ENCODE measurements at regions not wholly inside any gene's neighbourhood (a gene's known extent, or its start where the extent isn't known, plus 50 kb on each side); places are given as distances from the start of the nearest gene placed in this dataset.

DNA sequence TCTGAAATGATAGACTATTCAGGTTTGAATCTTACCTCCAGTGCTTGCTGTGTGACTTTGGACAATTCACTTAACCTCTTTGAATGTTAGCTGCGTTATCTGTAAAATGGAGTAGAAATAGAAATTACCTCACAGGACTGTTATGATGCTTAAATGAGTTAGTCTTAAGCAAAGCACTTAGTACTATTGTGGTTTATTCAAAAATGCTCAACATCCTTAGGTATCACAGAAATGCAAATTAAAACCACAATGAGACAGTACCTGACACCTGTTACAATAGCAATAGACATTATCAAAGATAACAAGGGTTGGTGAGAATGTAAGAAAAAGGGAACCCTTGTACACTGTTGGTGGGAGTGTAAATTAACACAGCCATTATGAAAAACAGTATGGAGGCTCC, 77.6 kb upstream of the FREM1 start:
- Histone ChIP-seq H3K27me3 (replicated peaks) (no peaks in the 10 kb centered on the region), H3K27ac (no peak overlapping the region), H3K36me3 (replicated peaks) (no peaks in the 10 kb centered on the region), H3K4me3 (ENCODE audit: low read depth, low read length) (no peak overlapping the region)
- TF ChIP-seq, protein P1, sequence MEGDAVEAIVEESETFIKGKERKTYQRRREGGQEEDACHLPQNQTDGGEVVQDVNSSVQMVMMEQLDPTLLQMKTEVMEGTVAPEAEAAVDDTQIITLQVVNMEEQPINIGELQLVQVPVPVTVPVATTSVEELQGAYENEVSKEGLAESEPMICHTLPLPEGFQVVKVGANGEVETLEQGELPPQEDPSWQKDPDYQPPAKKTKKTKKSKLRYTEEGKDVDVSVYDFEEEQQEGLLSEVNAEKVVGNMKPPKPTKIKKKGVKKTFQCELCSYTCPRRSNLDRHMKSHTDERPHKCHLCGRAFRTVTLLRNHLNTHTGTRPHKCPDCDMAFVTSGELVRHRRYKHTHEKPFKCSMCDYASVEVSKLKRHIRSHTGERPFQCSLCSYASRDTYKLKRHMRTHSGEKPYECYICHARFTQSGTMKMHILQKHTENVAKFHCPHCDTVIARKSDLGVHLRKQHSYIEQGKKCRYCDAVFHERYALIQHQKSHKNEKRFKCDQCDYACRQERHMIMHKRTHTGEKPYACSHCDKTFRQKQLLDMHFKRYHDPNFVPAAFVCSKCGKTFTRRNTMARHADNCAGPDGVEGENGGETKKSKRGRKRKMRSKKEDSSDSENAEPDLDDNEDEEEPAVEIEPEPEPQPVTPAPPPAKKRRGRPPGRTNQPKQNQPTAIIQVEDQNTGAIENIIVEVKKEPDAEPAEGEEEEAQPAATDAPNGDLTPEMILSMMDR (IDR thresholded peaks at IDR 0.05; ENCODE audit: low read depth, low read length, missing control alignments): no peak
- in situ Hi-C loops (cut with HindIII; ENCODE audit: low pct_ligation_motif_present, low sequenced_read_pairs): no loop called here
- no peak for DNase-seq

DNA sequence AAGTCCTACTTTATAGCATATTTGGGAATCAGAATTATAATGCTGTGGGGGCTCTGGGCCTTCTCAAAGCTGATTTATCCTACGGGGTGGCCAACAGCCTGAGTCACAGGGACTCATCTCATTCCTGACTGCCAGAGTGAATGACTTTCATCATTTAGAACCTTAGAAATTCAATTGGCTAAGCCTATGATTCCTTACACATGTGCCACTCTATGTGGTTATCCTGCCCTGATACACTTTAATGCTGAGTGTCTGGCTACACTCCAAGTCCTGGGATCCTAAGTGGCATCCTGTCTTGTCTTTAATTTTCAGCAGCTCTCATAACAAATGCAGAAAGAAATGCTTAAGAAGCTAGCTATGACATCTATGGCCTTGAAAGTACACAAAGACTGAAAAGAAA, 75.2 kb upstream of the FREM1 start:
- Histone ChIP-seq H3K4me3 (ENCODE audit: low read depth, low read length) (no peak overlapping the region), H3K36me3 (replicated peaks) (no peaks in the 10 kb centered on the region), H3K27me3 (replicated peaks) (no peaks in the 10 kb centered on the region), H3K27ac (no peak overlapping the region)
- in situ Hi-C loops (cut with HindIII; ENCODE audit: low pct_ligation_motif_present, low sequenced_read_pairs): no loop called here
- TF ChIP-seq, protein P1 (IDR thresholded peaks at IDR 0.05; ENCODE audit: low read depth, low read length, missing control alignments): no peak
- DNase-seq: no peak

DNA sequence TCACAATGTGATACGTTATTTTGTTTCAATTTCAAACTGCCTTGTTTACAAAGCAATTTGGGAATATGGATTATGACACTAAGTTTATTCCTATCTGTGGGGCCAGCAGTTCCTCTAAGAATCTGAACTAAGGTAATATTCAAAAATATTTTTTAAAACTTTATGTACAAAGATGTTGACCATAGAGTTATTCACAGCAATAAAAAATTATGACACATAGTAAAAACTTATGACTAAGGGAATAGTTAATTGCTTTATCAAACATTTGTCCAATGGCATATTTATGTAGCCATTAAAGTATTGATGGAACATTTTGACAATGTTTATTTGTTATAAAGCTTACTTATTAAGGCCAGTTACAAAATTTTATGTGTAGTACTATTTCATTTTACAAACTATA, 73.4 kb upstream of the FREM1 start:
- Histone ChIP-seq H3K27ac (no peak overlapping the region), H3K4me3 (ENCODE audit: low read depth, low read length) (no peak overlapping the region), H3K27me3 (replicated peaks) (no peaks in the 10 kb centered on the region), H3K36me3 (replicated peaks) (no peaks in the 10 kb centered on the region)
- TF ChIP-seq, protein P1 (IDR thresholded peaks at IDR 0.05; ENCODE audit: low read depth, low read length, missing control alignments): no peak
- in situ Hi-C loops (cut with HindIII; ENCODE audit: low pct_ligation_motif_present, low sequenced_read_pairs): no loop called here
- DNase-seq: no peak

DNA sequence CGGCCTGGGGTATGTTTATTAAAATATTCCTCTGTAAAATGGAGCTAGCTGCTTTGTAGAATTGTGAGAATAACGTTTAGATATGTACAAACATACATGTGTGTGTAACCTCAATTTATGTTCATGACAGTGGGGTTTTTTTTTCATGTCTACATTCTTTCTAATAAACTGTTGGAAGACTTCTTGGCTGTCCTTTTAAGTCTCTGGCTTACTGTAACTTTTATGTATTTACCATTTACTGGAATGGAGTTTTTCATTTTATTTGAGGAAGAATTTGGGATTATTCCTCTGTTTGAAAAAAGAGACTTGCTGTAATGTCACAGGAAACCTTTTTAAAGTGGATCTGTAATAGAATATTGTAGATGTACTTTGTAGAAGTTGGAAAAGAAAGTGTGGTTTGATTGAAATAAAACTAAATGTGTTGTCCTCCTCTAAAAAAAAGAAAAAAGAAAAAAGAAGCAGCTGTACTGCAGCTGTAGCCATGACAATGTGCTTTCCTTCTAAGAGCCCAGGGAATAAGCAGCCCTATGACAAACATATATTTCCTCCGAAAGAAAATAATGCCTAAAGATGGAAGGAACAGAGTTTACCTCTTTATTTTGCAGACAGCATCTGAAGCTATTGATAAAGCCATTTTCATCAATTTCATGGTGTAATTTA, 71.2 kb upstream of the FREM1 start:
- no peak for DNase-seq
- H3K27me3 ChIP-seq (replicated peaks): no peaks in the 10 kb centered on the region
- H3K36me3 ChIP-seq (replicated peaks): no peaks in the 10 kb centered on the region
- no peak overlapping the region for H3K4me3 ChIP-seq (ENCODE audit: low read depth, low read length)
- in situ Hi-C loops (cut with HindIII; ENCODE audit: low pct_ligation_motif_present, low sequenced_read_pairs): no loop called here
- TF ChIP-seq, protein P1 (IDR thresholded peaks at IDR 0.05; ENCODE audit: low read depth, low read length, missing control alignments): no peak
- H3K27ac ChIP-seq: no peak overlapping the region

DNA sequence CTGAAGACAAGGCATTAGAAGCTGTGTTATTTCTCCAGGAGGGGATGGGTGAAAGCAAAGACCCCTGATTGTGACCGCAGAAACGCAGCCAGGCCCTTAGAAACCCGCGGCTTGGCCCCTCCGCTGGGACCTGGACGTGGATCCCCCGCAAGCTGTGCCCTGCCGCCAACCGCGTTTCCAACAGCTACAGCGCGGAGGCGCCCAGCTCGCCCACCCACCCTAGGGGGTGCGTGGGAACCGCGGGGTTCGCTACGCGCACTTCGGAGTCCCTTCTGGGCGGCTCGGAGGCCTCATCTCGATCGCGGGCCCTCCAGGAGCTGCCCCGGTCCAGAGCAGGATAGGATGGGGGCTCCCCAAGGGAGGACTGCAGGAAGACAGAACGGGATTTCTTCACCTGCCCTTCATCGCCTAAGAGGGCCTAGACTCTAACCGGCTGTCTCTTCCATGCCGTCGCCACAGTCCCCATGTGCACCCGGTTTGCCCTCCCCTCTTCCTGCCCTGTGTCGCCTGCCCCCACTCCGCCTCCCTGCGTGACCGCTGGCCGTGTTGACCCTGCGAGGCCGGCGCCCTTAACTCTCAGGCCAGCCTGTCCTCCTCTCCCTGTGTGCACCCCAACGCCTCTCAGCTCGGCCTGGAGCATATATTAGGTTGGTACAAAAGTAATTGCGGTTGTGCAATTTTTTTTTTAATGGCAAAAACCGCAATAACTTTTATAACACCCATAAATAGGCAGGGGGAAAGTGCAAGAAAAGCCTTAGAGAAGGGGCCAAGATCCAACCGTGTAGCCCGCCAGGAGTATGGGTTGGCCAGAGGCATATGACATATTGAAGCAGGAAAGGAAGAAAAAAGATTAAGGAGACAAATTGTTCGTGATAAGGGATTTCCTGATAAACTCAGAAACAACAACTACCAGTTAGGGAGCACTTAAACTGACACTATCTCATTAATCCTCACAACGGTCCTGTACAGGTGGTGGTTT, 68.1 kb upstream of the FREM1 start:
- no peak for DNase-seq
- Histone ChIP-seq H3K27me3 (replicated peaks) (no peaks in the 10 kb centered on the region), H3K36me3 (replicated peaks) (no peaks in the 10 kb centered on the region), H3K27ac (no peak overlapping the region), H3K4me3 (ENCODE audit: low read depth, low read length) (no peak overlapping the region)
- in situ Hi-C loops (cut with HindIII; ENCODE audit: low pct_ligation_motif_present, low sequenced_read_pairs): no loop called here
- TF ChIP-seq, protein P1 (IDR thresholded peaks at IDR 0.05; ENCODE audit: low read depth, low read length, missing control alignments): no peak
